ENCODE measurements at regions not wholly inside any gene's neighbourhood (a gene's known extent, or its start where the extent isn't known, plus 50 kb on each side); places are given as distances from the start of the nearest gene placed in this dataset.

GRCh38 chr3:70570584-70570983 lies 258.1 kb upstream of the MDFIC2 start:
- no peak for DNase-seq (ENCODE audit: low read depth)
- H3K4me3 ChIP-seq (ENCODE audit: low read depth, low read length), result no peak overlapping the region
- TF ChIP-seq POLR2A (IDR thresholded peaks at IDR 0.05; ENCODE audit: extremely low read depth, insufficient read length), result no peak
- TF ChIP-seq MAX (IDR thresholded peaks at IDR 0.05; ENCODE audit: low read depth, low read length), result no peak
- no peak for TF ChIP-seq MYC (IDR thresholded peaks at IDR 0.05; ENCODE audit: low read depth, low read length)
- TF ChIP-seq, protein P1, sequence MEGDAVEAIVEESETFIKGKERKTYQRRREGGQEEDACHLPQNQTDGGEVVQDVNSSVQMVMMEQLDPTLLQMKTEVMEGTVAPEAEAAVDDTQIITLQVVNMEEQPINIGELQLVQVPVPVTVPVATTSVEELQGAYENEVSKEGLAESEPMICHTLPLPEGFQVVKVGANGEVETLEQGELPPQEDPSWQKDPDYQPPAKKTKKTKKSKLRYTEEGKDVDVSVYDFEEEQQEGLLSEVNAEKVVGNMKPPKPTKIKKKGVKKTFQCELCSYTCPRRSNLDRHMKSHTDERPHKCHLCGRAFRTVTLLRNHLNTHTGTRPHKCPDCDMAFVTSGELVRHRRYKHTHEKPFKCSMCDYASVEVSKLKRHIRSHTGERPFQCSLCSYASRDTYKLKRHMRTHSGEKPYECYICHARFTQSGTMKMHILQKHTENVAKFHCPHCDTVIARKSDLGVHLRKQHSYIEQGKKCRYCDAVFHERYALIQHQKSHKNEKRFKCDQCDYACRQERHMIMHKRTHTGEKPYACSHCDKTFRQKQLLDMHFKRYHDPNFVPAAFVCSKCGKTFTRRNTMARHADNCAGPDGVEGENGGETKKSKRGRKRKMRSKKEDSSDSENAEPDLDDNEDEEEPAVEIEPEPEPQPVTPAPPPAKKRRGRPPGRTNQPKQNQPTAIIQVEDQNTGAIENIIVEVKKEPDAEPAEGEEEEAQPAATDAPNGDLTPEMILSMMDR (IDR thresholded peaks at IDR 0.05; ENCODE audit: low read depth, low read length), result no peak

- DNase-seq (ENCODE audit: low read depth), result no peak
- TF ChIP-seq MAX (IDR thresholded peaks at IDR 0.05; ENCODE audit: low read depth, low read length) (no peak), MYC (IDR thresholded peaks at IDR 0.05; ENCODE audit: low read depth, low read length) (no peak), POLR2A (IDR thresholded peaks at IDR 0.05; ENCODE audit: extremely low read depth, insufficient read length) (no peak)
- TF ChIP-seq, protein P1 (IDR thresholded peaks at IDR 0.05; ENCODE audit: low read depth, low read length), result no peak
- H3K4me3 ChIP-seq (ENCODE audit: low read depth, low read length), result no peak overlapping the region
Observed at GRCh38 chr3:70568626-70569025, 256.2 kb upstream of the MDFIC2 start.

DNA sequence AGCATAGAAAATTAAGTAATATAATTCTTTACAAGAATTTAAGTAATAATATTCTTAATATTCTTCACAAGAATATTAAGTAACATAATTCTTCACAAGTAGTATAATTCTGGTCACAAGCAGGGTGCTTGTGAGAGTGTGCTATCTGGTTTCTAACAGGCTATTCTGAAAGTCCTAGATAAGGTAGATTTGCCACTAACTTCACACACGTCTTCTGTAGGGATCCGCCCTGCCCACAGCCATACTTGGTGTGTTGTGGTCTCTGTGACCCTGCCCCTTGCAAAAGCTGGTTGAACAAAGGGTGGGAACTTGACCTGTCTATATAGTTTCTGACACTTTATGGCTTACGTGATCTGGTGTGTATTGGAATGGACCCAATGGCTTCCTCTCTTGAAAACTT lies 253.4 kb upstream of the MDFIC2 start:
- DNase-seq (ENCODE audit: low read depth), result no peak
- TF ChIP-seq POLR2A (IDR thresholded peaks at IDR 0.05; ENCODE audit: extremely low read depth, insufficient read length) (no peak), MYC (IDR thresholded peaks at IDR 0.05; ENCODE audit: low read depth, low read length) (no peak), MAX (IDR thresholded peaks at IDR 0.05; ENCODE audit: low read depth, low read length) (no peak)
- TF ChIP-seq, protein P1 (IDR thresholded peaks at IDR 0.05; ENCODE audit: low read depth, low read length), result no peak
- no peak overlapping the region for H3K4me3 ChIP-seq (ENCODE audit: low read depth, low read length)

- TF ChIP-seq MAX (IDR thresholded peaks at IDR 0.05; ENCODE audit: low read depth, low read length) (no peak), MYC (IDR thresholded peaks at IDR 0.05; ENCODE audit: low read depth, low read length) (no peak), POLR2A (IDR thresholded peaks at IDR 0.05; ENCODE audit: extremely low read depth, insufficient read length) (no peak)
- TF ChIP-seq, protein P1 (IDR thresholded peaks at IDR 0.05; ENCODE audit: low read depth, low read length), result no peak
- no peak for DNase-seq (ENCODE audit: low read depth)
- no peak overlapping the region for H3K4me3 ChIP-seq (ENCODE audit: low read depth, low read length)
Observed at GRCh38 chr3:70564552-70564951, 252.1 kb upstream of the MDFIC2 start.

DNA sequence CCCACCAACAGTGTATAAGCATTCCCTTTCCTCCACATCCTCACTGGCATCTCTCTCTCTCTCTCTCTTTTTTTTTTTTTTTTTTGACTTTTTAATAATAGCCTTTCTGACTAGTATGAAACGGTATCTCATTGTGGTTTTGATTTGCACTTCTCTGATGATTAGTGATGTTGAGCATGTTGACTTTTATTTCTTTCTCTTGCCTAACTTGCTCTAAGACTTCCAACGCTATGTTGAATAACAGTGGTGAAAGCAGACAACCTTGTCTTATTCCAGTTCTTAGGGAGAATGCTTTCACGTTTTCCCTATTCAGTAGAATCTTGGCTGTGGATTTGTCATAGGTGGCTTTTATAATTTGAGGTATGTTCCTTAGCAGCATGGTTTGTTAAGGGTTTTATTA lies 249.4 kb upstream of the MDFIC2 start:
- no peak overlapping the region for H3K4me3 ChIP-seq (ENCODE audit: low read depth, low read length)
- TF ChIP-seq MAX (IDR thresholded peaks at IDR 0.05; ENCODE audit: low read depth, low read length) (no peak), POLR2A (IDR thresholded peaks at IDR 0.05; ENCODE audit: extremely low read depth, insufficient read length) (no peak), MYC (IDR thresholded peaks at IDR 0.05; ENCODE audit: low read depth, low read length) (no peak)
- TF ChIP-seq, protein P1 (IDR thresholded peaks at IDR 0.05; ENCODE audit: low read depth, low read length), result no peak
- no peak for DNase-seq (ENCODE audit: low read depth)

DNA sequence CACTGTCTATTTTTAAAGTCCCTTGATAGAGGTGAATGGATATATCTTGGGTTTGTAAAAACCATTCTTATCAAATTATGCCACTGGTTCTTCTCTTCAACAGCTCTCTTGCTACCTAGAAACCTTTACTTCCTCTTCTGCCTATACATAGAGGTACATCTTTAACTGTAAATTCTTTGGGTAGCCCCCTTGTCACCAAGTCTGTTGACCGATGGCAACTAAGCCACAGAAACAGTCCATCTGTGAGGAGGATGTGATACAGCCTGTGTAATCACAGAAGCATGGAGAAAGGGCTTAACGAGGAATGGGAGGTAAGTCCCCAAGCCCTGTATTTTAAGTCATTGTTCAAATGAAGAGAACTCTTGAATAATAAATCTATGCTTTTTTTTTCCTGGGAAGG lies 246.5 kb upstream of the MDFIC2 start:
- TF ChIP-seq MAX (IDR thresholded peaks at IDR 0.05; ENCODE audit: low read depth, low read length) (no peak), MYC (IDR thresholded peaks at IDR 0.05; ENCODE audit: low read depth, low read length) (no peak), POLR2A (IDR thresholded peaks at IDR 0.05; ENCODE audit: extremely low read depth, insufficient read length) (no peak)
- TF ChIP-seq, protein P1 (IDR thresholded peaks at IDR 0.05; ENCODE audit: low read depth, low read length), result no peak
- no peak overlapping the region for H3K4me3 ChIP-seq (ENCODE audit: low read depth, low read length)
- DNase-seq (ENCODE audit: low read depth), result no peak

All from NB4 (cell line).